Endodermal cell (in vitro differentiated cells): ENCODE measurements at regions not wholly inside any gene's neighbourhood (a gene's known extent, or its start where the extent isn't known, plus 50 kb on each side); places are given as distances from the start of the nearest gene placed in this dataset.

Experiments
- DNase-seq: peaks from one replicate; pipeline ENCODE4 v3.0.0-alpha.2; 2017
- H3K27ac ChIP-seq: 2 replicates; pipeline ENCODE4 v1.5.1; 2013; ENCODE audit warnings: mild to moderate bottlenecking, low read depth, low read length, moderate library complexity
- H3K27me3 ChIP-seq: 2 replicates; pipeline ENCODE4 v1.6.1; 2013; ENCODE audit warnings: mild to moderate bottlenecking, low read length, moderate library complexity; ENCODE audit not compliant: insufficient read depth, control insufficient read depth, poor library complexity, severe bottlenecking
- H3K36me3 ChIP-seq: 2 replicates; pipeline ENCODE4 v1.7.0; 2013; ENCODE audit warnings: mild to moderate bottlenecking, low read length, moderate library complexity; ENCODE audit not compliant: control insufficient read depth, insufficient read depth
- H3K4me1 ChIP-seq: one replicate; pipeline ENCODE4 v1.7.0; 2013; ENCODE audit warnings: low read length; ENCODE audit not compliant: control insufficient read depth, insufficient read depth
- H3K4me3 ChIP-seq: 2 replicates; pipeline ENCODE4 v1.5.1; 2013; ENCODE audit warnings: mild to moderate bottlenecking, low read length, moderate library complexity
- H3K9ac ChIP-seq: 2 replicates; pipeline ENCODE4 v1.6.1; 2013; ENCODE audit warnings: mild to moderate bottlenecking, low read length, moderate library complexity; ENCODE audit not compliant: poor library complexity, severe bottlenecking; ENCODE audit errors: extremely low read depth
- H3K9me3 ChIP-seq: 2 replicates; pipeline ENCODE4 v1.6.1; 2013; ENCODE audit warnings: mild to moderate bottlenecking, low read length, moderate library complexity; ENCODE audit not compliant: control insufficient read depth
- H3K27ac Mint-ChIP-seq: 2 replicates; pipeline ENCODE4 v1.8.0; 2020; ENCODE audit warnings: mixed read lengths
- H3K27me3 Mint-ChIP-seq: 2 replicates; pipeline ENCODE4 v1.8.0; 2021; ENCODE audit warnings: mild to moderate bottlenecking, mixed read lengths; ENCODE audit not compliant: insufficient read depth
- H3K36me3 Mint-ChIP-seq: 2 replicates; pipeline ENCODE4 v1.8.0; 2020; ENCODE audit warnings: low read depth, mixed read lengths
- H3K4me1 Mint-ChIP-seq: 2 replicates; pipeline ENCODE4 v1.8.0; 2020; ENCODE audit warnings: mixed read lengths
- H3K4me3 Mint-ChIP-seq: 2 replicates; pipeline ENCODE4 v1.8.0; 2020; ENCODE audit warnings: mild to moderate bottlenecking, moderate library complexity, mixed read lengths
- H3K9me3 Mint-ChIP-seq: 2 replicates; pipeline ENCODE4 v1.8.0; 2020; ENCODE audit warnings: mild to moderate bottlenecking, mixed read lengths
- WGBS, 2 experiments: methylation state at CpG; one replicate each; pipeline versions ENCODE4 v1.1.5 to v1.1.7; 2013; ENCODE audit warnings: missing lambda C conversion rate in 2 of 2, mixed read lengths in 1 of 2; ENCODE audit not compliant: insufficient coverage in 1 of 2, insufficient read length in 1 of 2; 5-methylcytosine and 5-hydroxymethylcytosine counted together
- TF ChIP-seq, protein P1 (sequence below): fragments of 200-600 bp; sonication (generic); conservative IDR thresholded peaks from 2 replicates; pipeline ENCODE4 v1.5.0; 2021; ENCODE audit warnings: antibody characterized with exemption, mild to moderate bottlenecking

DNA sequence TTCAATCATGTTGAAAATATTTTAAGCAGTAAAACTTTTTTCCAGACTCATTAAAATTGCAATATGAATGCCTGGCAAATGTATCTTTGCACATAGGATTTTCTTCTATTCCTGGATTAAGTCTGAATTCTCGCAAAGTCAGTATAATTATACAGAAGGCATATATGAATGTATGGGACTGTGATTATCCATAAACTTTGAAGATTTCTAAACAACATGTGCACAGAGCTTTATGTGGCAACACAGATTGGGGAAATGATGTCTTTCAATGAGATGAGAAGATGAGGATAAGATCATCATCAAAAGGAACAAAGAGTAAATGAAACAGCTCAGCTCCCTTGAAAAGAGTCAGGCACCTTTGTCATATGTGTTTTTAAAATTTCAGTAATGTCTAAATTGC, 635.3 kb downstream of the CDH11 start:
- no peaks in the 10 kb centered on the region for H3K9me3 ChIP-seq
- H3K4me3 Mint-ChIP-seq = no peak overlapping the region
- no peak for DNase-seq

DNA sequence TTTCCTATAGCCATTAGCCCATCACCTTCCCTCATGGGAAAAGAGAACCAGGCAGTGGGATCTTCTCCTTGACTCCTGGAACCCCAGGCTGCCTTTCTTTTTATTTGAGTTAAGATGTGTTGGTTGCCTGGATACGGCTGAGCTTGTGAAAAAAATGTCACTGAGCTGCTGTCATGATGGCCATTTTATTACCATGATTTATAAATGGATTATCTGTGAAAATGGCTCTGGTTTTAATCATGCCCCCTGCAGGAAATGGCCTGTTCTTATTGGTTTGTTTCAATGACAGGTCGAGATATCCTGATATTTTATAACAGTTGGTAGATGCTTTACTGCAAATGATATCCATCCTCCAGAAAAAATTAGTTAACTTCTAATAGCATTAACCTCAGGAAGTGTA, 640.4 kb downstream of the CDH11 start:
- no peak overlapping the region for H3K4me3 ChIP-seq
- no peaks in the 10 kb centered on the region for H3K27me3 ChIP-seq
- TF ChIP-seq, protein P1, sequence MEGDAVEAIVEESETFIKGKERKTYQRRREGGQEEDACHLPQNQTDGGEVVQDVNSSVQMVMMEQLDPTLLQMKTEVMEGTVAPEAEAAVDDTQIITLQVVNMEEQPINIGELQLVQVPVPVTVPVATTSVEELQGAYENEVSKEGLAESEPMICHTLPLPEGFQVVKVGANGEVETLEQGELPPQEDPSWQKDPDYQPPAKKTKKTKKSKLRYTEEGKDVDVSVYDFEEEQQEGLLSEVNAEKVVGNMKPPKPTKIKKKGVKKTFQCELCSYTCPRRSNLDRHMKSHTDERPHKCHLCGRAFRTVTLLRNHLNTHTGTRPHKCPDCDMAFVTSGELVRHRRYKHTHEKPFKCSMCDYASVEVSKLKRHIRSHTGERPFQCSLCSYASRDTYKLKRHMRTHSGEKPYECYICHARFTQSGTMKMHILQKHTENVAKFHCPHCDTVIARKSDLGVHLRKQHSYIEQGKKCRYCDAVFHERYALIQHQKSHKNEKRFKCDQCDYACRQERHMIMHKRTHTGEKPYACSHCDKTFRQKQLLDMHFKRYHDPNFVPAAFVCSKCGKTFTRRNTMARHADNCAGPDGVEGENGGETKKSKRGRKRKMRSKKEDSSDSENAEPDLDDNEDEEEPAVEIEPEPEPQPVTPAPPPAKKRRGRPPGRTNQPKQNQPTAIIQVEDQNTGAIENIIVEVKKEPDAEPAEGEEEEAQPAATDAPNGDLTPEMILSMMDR = no peak
- no peaks in the 10 kb centered on the region for H3K27me3 Mint-ChIP-seq
- H3K9me3 ChIP-seq = no peaks in the 10 kb centered on the region
- no peaks in the 10 kb centered on the region for H3K4me1 ChIP-seq
- no peaks in the 10 kb centered on the region for H3K9me3 Mint-ChIP-seq
- H3K4me3 Mint-ChIP-seq = no peak overlapping the region
- WGBS, 2 experiments = 86% methylated on average over 1 to 2 of the region's 2 CpGs
- H3K9ac ChIP-seq = no peak overlapping the region
- no peak overlapping the region for H3K27ac ChIP-seq
- no peak for DNase-seq
- no peak overlapping the region for H3K27ac Mint-ChIP-seq
- H3K36me3 ChIP-seq = no peaks in the 10 kb centered on the region
- no peaks in the 10 kb centered on the region for H3K36me3 Mint-ChIP-seq
- peaks cover 3% of the 10 kb centered on the region for H3K4me1 Mint-ChIP-seq

More for the DNA sequence above, 635.3 kb downstream of the CDH11 start:
- no peaks in the 10 kb centered on the region for H3K4me1 ChIP-seq
- H3K4me3 ChIP-seq = no peak overlapping the region
- H3K27ac ChIP-seq = no peak overlapping the region
- 100% methylated on average over 1 of the region's 1 CpG; no CpG with 5 or more reads in 1 of the 2 experiments for WGBS, 2 experiments
- H3K27me3 ChIP-seq = peaks cover 33% of the 10 kb centered on the region
- Mint-ChIP-seq H3K4me1 (peaks cover 3% of the 10 kb centered on the region), H3K27me3 (peaks cover 13% of the 10 kb centered on the region), H3K9me3 (no peaks in the 10 kb centered on the region), H3K36me3 (no peaks in the 10 kb centered on the region), H3K27ac (no peak overlapping the region)
- TF ChIP-seq, protein P1 = no peak
- no peaks in the 10 kb centered on the region for H3K36me3 ChIP-seq
- no peak overlapping the region for H3K9ac ChIP-seq

DNA sequence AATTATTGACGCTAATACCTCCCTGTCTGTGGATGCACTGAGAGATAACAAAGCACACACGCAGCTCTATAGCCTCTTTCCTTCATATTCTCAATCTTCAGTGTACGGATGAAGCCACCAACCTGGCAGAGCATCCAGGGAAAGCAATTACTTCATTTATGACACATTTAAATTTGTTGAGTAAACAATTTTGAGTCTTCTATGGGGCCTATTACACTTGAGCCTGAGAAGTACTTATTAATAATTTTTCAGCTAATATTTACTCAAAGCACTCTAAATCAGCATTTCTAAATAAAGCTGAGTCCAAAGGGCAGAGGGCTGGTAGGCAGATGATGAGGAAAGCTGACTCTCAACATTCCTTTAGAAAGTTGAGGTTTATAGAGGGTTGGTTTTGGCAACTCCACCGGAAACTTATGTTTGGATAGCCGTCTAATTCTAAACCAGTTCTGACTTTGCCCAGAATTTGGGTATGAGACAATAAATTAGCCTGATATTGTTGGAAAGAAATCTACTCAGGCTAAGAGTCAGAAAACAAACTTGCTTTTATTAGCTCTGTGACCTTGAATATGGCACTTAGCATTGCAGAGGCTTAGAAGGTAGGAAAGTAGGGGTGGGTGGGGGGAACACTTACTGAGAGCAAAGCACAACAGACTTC, 643.5 kb downstream of the CDH11 start:
- Histone ChIP-seq H3K4me3 (no peak overlapping the region), H3K27ac (no peak overlapping the region), H3K9me3 (no peaks in the 10 kb centered on the region), H3K27me3 (no peaks in the 10 kb centered on the region), H3K9ac (no peak overlapping the region), H3K36me3 (no peaks in the 10 kb centered on the region), H3K4me1 (no peaks in the 10 kb centered on the region)
- no peaks in the 10 kb centered on the region for H3K27me3 Mint-ChIP-seq
- WGBS, 2 experiments = 86 to 96% methylated on average over 4 to 5 of the region's 5 CpGs
- TF ChIP-seq, protein P1 = no peak
- no peak overlapping the region for H3K27ac Mint-ChIP-seq
- no peaks in the 10 kb centered on the region for H3K4me1 Mint-ChIP-seq
- H3K9me3 Mint-ChIP-seq = no peaks in the 10 kb centered on the region
- DNase-seq = no peak
- H3K4me3 Mint-ChIP-seq = no peak overlapping the region
- H3K36me3 Mint-ChIP-seq = no peaks in the 10 kb centered on the region
